GM19240 (cell line): ENCODE measurements at regions not wholly inside any gene's neighbourhood (a gene's known extent, or its start where the extent isn't known, plus 50 kb on each side); places are given as distances from the start of the nearest gene placed in this dataset.
A peak's percentile ranks its signal among the peaks of the same experiment; 100 is the strongest.
"Not testable (repeated sequence)": the region's sequence is repeated elsewhere in the genome, so short reads cannot be mapped to it uniquely, and the experiment has no call there.

Experiments
- DNase-seq: peaks from one replicate; pipeline ENCODE4 v3.0.0; 2011; ENCODE audit warnings: low spot score; ENCODE audit not compliant: insufficient read length

DNA sequence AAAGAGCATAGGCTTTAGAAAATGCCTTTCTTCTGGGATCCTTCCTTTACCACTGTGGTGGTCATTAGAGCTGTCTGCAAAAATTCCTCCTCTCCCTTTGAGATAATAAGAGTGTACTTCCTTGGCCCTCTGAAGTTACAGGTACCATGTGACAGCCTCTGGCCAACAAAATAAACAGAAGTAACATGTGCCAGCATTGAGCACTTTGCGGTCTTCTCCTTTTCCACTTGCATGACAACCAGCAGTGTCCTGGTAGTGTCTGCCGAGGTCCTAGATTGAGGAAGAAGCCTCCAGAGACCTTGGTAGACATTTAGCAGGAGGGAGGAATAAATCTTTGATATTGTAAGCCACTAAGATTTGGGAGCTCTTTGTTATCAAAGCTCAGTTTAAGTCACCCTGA is 87.5 kb upstream of the ARID1B start:
- no peak for DNase-seq

DNA sequence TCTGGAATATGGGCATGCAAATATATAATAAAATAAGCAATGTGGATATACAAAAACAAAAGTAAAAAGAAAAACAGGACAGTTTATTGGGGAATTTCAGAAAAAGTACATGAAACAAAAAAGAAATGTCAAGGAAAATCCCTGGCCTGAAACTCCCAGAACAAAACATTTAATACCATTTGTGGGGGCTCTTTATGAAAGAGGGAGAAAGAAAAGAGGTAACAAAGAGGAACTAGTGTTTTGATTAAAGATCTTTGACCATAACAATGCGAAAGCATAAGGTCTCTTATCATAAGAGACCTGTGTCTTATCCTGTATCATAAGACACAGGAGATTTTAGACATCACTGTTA is 88.6 kb upstream of the ARID1B start:
- no peak for DNase-seq

DNA sequence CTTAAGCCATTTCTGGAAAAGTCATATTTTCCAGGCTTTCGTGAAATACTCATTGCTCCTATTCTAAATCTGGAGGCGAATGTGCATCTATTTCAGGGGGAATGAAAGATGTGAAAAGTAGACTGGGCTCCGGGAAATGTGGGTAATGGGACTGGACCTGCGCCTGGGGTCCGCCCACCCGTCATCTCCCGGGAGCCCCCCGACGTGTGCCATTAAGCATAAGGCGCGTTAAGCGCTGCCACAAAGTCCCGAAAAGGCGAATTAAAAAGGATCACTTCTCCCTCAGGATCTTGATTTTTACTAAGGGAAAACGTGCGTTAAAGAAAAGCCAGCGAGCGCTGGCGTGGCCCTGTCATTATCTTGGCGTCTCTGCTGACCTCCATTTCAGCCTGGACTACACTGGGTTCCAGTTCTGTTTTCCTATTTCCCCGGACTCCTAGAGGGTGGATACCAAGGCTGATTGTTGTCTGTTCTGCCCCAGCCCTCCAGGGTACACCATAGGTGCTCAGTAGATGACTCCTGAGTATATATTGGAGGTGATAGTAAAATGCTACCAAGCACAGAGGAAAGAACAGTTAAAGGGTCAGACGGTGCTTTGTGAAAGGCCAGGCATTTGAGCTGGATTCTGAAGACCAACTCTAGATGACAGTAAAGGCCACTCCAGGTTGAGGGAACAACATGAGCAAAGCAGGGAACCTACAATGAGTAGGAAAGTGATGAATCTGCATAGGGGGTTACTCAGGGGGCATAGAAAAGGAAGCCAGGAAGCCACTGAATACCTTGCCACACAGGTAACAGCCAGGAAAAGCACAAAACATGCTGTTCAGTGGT is 89.2 kb upstream of the ARID1B start:
- DNase-seq: peak; percentile 12

DNA sequence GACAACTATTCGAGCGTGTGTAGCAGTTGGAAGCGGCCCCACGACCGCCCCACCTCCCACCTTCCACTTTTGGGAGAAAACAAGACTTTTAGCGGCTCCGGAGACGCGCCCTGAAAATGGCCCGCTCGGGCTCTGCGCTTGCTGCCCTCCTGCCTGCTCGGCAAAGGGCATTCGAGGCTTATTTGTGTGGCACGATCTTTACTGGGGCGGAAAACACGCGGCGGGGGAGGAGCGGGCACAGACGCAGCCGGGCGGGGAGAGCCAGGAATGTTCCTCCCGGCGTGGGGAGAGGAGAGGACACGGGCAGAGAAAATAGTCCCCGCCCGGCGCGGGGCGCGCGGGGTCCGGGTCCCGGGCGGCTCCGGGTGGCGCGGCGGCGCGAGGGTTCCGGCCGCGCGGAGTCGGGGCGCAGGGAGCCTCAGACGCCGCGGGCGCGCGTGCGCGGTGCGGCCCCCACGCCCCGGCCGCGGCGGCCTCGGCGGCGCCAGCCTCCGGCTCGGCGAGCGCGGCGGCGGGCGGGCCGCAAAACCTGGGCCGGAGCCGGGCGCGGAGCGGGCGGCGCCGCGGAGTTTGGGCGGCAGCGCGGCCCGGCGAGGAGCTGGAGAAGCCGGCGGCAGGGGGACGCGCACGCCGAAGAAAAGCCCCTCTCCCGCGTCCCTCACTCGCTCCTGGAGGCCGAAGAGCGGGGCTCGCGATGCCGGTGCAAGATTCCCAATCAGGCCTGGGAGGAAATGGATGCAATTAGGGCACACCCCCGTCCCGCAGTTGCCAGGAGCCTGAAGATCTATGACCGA is 90.0 kb upstream of the ARID1B start:
- DNase-seq: peak; percentile 76

DNA sequence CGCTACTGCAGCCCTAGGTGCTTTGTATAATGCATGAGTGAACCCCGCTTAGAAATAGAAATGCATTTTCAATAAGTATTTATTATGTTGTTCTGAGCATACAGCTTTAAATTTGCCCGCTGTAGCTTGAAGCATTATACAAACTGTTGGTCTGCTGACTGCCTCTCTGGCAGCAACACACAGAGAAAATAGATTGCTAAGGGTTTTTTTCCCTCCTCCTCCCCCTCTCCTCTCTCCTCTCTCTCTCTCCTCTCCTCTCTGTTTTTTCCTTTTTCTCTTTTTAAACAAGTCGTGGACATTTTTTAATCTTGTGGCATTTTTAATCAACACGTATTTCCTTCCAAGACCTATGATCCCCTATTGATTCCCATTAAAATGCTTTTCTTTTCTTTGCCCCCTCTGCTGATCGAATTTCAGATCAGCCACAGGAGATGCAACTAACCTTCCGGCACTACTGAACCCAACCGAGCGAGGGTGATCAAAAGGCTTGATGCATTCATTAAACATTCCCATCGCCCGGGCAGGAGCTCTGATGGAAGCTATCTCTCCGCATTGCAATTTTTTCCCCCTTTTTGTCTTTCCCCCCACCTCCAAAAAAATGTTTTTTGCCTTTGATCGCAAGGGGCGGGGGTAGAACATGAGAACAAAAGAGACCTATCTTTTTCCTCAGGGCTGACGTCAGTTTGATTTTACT is 90.7 kb upstream of the ARID1B start:
- DNase-seq: peak; percentile 20

DNA sequence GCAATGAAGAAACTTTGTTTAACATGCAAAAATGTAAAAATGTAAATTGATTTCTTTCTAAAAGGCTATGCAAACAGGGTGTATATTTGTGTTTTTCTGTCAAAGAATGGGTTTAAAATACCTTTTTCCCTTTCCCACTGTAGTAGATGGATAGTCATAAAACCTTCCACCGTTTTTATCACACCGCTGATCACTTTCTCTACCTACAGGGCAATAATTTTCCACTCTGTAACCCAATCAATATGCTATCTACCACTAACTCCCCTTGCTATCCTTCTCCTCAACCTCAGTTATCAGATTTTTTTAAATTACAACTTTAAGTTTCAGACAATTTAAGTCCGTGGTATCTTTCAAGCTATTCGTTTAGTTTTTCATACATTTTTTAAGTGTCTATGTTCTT is 91.4 kb upstream of the ARID1B start:
- DNase-seq: no peak

DNA sequence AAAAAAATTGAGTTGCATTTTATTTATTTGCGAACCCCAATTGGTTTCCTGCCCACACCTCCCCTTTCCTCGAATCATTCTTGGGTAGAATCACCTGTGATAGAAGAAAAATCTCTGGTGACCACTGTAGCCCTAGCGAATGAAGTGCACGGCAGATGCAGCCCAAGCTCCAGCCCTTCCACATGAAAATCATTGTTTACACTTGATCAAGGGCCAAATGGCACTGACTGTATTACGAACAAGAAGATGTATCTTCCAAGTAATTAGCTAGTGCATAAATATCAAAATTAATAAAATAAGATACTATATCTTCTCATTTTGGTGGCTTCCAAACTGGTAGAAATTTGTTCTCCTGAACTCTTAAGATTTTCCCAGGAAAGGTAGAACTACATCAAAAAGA is 93.4 kb upstream of the ARID1B start:
- no peak for DNase-seq

DNA sequence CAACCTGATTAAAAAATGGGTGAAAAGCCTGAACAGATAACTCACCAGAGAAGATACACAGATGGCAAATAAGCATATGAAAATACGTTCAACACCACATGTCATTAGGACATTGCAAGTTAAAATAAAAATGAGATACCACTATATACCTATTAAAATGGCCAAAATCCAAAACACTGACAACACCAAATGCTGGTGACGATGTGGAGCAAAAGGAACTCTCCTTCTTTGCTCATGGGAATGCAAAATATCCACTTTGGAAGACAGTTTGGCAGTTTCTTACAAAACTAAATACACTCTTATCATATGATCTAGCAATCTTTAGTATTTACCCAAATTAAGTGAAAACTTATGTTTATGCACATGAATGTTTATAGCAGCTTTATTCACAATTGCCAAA is 100.5 kb upstream of the ARID1B start:
- no peak for DNase-seq

DNA sequence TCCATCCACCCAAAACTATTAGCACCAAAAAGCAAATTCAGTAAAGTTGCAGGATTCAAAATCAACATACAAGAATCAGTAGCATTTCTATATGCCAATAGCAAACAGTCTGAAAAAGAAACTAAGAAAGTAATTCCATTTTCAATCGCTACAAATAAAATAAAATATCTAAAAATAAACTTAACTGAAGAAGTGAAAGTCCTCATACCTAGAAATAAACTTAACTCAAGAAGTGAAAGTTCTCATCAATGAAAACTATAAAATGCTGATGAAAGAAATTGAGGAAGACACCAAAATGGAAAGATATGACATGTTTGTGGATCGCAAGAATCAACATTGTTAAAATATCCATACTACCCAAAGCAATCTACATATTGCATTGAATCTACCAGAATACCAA is 103.0 kb upstream of the ARID1B start:
- no peak for DNase-seq

DNA sequence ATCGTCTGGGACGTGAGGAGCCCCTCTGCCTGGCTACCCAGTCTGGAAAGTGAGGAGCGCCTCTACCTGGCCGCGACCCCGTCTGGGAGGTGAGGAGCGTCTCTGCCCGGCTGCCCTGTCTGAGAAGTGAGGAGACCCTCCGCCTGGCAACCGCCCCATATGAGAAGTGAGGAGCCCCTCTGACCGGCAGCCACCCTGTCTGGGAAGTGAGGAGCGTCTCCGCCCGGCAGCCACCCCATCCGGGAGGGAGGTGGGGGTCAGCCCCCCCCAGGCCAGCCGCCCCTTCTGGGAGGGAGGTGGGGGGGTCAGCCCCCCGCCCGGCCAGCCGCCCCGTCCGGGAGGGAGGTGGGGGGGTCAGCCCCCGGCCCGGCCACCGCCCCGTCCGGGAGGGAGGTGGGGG is 107.1 kb upstream of the ARID1B start:
- not testable (repeated sequence) for DNase-seq

DNA sequence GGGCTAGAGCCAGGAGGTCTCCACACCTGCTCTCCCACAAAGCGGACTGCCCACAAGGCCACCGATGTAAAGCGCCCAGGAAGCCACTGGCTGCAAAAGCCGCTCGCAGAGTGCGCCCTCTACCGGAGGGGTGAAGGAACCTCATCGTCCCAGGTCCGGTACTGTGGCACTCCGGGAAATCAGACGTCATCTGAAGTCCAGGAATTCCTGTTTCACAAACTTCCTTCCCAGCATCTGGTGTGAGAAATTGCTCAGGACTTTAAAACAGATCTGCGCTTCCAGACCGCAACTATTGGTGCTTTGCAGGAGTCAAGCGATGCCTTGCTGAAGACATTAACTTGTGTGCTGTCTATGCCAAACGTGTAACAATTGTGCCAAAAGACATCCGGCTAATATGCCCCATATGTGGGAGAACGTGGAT is 115.1 kb upstream of the ARID1B start:
- DNase-seq: no peak

DNA sequence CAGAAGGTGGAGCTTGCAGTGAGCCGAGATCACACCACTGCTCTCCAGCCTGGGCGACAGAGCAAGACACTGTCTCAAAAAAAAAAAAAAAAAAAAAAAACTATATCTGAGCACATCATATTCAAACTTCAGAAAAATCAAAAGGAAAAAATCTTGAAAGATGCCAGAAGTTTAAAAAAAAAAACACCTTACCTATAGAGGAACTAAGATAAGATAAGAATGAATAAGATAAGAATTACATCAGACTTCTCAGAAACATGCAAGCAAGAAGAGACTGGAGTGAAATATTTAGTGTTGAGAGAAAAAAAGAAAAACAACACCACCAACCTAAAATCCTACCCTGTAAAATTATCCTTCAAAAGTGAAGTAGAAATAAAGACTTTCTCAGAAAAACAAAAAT is 116.8 kb upstream of the ARID1B start:
- no peak for DNase-seq

DNA sequence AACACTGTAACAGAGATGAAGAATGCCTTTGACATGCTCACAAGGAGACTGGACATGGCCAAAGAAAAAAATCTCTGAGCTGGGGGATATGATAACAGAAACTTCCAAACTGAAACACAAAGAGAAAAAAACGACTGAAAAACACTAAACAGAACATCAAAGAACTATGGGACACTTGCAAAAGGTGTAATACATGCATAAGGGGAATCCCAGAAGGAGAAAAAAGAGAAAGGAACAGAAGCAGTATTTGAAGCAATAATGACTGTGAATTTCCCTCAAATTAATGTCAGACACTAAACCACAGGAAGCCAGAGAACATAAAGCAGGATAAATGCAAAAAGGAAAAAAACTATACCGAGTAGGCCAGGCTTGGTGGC is 117.4 kb upstream of the ARID1B start:
- DNase-seq: no peak

DNA sequence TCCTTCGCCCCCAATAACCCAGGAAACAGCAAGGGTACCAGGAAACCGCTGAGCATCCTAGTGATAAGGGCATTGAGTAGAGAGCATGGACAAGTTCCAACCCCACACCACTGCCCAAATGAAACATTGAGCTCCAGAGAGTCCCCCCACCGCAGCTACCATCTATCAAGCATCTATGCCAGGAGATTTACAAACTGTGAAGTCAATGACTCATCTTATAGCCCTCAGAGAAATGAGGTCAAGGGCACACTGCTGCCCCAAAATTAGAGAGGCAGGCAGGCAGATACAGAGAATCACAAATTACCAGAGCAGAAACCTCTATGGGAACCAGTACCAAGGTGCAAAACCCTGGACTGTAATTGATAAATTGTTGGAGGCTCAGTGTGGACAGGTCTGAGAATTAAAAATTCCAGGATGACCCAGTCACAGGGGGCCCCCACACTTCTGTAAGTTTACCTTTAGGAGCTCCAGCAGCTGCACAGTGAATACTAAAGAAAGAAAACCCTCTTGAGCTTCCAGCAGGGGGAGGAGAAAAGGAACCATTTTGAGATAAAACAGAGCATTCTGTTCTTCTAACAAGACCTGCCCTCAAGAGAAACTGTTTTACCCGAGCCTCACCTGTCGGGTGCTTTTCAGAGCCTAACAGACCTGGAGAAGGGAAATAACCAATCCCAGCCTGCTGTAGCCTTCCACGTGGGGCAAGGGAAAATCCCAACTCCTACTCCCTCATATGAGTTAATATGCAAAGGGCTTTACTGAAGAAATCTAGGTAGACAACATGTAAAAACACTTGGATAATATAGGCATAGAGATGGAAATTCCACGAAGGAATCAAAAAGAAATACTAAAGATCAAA is 118.0 kb upstream of the ARID1B start:
- no peak for DNase-seq

DNA sequence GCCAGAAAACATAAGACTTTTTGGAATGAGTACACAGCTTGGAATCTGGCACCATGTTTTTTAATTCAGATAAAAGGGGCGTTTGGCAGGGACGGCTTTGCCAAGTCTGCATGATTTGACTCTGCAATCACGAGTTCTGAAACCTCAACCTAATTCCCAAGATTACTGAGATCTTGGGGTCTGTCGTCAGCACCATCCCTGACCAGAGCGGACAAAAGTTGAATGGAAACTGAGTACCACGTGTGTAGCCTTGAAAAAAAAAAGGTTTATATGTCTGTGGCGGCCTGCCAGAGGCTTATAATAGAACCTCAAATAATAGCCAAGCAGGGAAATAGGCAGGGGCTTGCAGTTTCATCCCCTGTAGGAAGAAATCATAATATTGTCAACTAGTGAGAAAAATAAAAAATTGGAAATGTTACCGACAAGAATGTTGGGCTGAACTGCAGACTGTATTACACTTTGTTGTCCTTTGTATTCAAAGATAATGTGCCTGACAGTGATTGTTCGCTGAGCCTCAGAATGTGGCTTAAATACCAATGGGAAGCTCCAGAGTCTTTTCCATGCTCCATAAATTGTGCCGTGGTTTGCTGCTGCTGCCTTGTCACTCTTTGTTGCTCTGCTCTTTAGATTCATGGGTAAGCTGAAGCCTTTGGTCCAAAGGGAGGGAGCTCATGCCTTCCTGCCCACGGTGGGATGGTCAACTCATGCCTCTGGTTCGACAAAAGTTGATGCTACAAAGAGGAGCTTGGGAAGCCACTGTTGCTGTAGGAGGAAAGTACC is 118.8 kb upstream of the ARID1B start:
- no peak for DNase-seq

DNA sequence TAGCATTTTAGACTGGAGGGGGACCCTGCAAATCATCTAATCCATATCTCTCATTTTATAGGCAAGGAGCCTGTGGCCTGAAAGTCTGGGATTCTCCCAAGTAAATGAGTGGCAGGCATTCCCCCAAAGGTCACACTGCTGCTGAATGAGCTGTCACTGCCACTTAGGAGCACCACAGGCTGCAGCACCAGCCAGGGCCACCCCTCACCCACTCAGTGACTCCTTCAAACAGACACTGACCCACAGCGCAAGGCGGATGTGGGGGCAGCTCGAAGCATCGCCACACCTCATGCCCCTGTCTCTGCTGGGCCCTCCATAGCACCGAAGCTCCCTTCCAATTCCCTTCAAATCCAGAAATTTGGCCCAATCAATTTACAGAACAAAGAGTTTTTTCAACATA is 119.9 kb upstream of the ARID1B start:
- DNase-seq: no peak

DNA sequence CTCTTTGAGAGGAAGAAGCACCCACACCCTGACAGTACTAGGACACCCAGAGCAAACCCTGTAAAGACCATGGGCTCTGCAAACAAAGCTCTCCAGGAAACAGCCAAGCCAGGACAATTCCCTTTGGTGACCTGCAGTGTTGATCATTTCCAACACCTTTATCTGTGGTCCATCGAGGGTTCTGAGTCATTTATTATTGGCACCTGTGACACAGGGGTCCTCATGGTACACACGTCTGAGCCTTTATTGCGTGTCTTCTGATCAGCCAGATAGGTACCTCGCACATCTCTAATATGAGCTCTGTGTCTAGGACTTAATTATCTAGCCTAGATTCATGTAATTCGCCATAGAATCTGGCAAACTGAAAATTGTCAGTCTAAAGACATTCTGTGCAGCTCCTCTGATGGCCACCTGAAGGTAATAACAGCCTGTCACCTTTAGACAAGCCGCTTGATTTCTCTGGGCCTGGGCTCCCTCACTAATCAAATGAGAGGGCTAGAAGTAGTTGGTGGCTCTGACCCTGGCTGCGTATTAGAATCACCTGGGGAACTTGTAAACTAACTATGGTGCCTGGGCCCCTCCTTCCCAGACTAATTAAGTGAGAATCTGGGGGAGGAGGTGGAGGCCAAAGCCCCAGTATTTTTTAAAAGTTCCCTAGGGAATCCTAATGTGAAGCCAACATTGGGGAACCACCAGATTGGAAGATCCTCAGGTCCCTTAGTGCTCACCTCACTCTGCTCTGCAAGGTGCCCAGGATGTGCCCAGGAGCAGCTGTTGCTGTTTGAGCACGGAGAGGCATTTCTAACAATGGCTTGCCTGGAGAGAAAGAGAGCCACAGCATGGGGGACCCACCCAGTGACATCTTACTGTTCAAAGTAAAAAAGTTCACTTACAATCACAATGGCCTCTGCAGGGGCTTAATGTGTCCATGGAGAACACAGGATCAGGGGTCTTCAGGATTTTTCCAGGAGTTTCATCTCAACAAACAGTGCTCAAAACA is 122.0 kb upstream of the ARID1B start:
- DNase-seq: no peak

DNA sequence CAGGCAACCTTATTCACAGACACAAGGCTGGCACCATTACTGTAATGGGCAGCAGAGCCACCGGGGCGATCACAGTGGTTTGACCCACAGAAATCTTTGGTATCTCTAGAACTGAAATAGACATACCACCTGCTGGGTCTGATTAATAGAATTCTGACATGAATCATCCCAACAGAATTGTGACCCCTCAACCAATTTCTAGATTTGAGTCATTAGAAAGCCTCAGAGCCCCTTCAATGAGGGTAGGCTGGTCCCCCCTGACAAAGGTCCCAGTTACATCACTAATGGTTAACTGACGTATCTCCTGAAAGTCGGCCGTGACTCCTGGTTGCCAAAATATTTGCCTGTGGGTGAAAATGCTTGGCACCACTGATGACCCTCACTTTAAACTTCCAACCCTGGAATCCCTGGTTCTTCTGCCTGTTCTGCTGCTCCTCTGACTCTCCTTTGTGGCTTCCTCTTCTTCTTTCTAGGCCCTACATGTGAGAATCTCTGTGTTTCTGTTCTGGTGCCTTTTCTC is 124.9 kb upstream of the ARID1B start:
- no peak for DNase-seq

DNA sequence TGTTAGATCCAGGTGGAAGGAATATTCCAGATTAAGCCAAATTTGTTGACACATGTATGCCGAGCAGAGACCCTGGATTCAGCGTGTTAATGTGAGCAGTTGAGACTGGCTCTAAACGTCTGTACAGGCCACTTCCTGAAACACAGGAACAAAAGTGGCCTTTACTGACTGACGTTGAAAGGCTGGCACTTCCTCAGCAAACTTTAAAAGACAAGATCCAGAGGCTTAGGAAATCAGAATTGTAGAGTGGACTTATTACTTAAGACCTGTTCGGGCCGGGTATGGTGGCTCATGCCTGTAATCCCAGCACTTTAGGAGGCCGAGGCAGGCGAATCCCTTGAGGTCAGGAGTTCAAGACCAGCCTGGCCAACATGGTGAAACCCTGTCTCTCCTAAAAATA is 125.7 kb upstream of the ARID1B start:
- DNase-seq: no peak
